ENCODE measurements at regions not wholly inside any gene's neighbourhood (a gene's known extent, or its start where the extent isn't known, plus 50 kb on each side); places are given as distances from the start of the nearest gene placed in this dataset.

GRCh38 chr7:51665045-51665780 lies 348.6 kb upstream of the COBL start:
- Histone ChIP-seq H3K36me3 (no peaks in the 10 kb centered on the region), H3K4me1 (peaks cover 0 to 7% (median 0%) of the 10 kb centered on the region in 4 donors), H3K9me3 (no peaks in the 10 kb centered on the region), H3K27me3 (no peaks in the 10 kb centered on the region), H3K27ac (no peak overlapping the region), H3K4me3 (no peak overlapping the region)
- WGBS, 2 donors, result 81 to 87% methylated on average over 7 of the region's 7 CpGs
- intact Hi-C loops (cut with DNase I), result no loop called here
- DNase-seq, result no peak
- TF ChIP-seq POLR2AphosphoS5 (IDR thresholded peaks at IDR 0.05) (no peak), EP300 (IDR thresholded peaks at IDR 0.05) (no peak), POLR2A (IDR thresholded peaks at IDR 0.05) (no peak), CTCF (IDR thresholded peaks at IDR 0.05) (no peak)

GRCh38 chr7:51660516-51660915 lies 343.9 kb upstream of the COBL start:
- intact Hi-C loops (cut with DNase I), result no loop called here
- H3K27ac ChIP-seq, result no peak overlapping the region
- no peaks in the 10 kb centered on the region for H3K9me3 ChIP-seq
- H3K36me3 ChIP-seq, result no peaks in the 10 kb centered on the region
- TF ChIP-seq CTCF (IDR thresholded peaks at IDR 0.05) (no peak), EP300 (IDR thresholded peaks at IDR 0.05) (no peak), POLR2AphosphoS5 (IDR thresholded peaks at IDR 0.05) (no peak), POLR2A (IDR thresholded peaks at IDR 0.05) (no peak)
- WGBS, 2 donors, result 92 to 95% methylated on average over 7 of the region's 7 CpGs
- no peak overlapping the region for H3K4me3 ChIP-seq
- H3K4me1 ChIP-seq, result no peaks in the 10 kb centered on the region
- DNase-seq, result no peak
- no peaks in the 10 kb centered on the region for H3K27me3 ChIP-seq

GRCh38 chr7:51658684-51659083 lies 342.1 kb upstream of the COBL start:
- DNase-seq, result no peak
- no peaks in the 10 kb centered on the region for H3K27me3 ChIP-seq
- H3K4me1 ChIP-seq, result no peaks in the 10 kb centered on the region
- H3K9me3 ChIP-seq, result no peaks in the 10 kb centered on the region
- H3K27ac ChIP-seq, result no peak overlapping the region
- no peaks in the 10 kb centered on the region for H3K36me3 ChIP-seq
- TF ChIP-seq POLR2AphosphoS5 (IDR thresholded peaks at IDR 0.05) (no peak), CTCF (IDR thresholded peaks at IDR 0.05) (no peak), POLR2A (IDR thresholded peaks at IDR 0.05) (no peak), EP300 (IDR thresholded peaks at IDR 0.05) (no peak)
- no peak overlapping the region for H3K4me3 ChIP-seq
- intact Hi-C loops (cut with DNase I), result no loop called here
- WGBS, 2 donors, result 83 to 97% methylated on average over 6 of the region's 6 CpGs

GRCh38 chr7:51647931-51648351 lies 331.3 kb upstream of the COBL start:
- H3K4me3 ChIP-seq, result no peak overlapping the region
- peak overlapping the region in 1 of 4 donors; percentile 9 for H3K27ac ChIP-seq
- peaks cover 0 to 15% (median 7%) of the 10 kb centered on the region in 4 donors for H3K4me1 ChIP-seq
- WGBS, 2 donors, result 10 to 42% methylated on average over 14 of the region's 14 CpGs
- H3K9me3 ChIP-seq, result no peaks in the 10 kb centered on the region
- peak; percentile 76 for DNase-seq
- H3K27me3 ChIP-seq, result no peaks in the 10 kb centered on the region
- intact Hi-C loops (cut with DNase I), result no loop called here
- TF ChIP-seq POLR2AphosphoS5 (IDR thresholded peaks at IDR 0.05), result no peak
- no peak for TF ChIP-seq EP300 (IDR thresholded peaks at IDR 0.05)
- TF ChIP-seq POLR2A (IDR thresholded peaks at IDR 0.05), result no peak
- TF ChIP-seq CTCF (IDR thresholded peaks at IDR 0.05), result no peak
- H3K36me3 ChIP-seq, result no peaks in the 10 kb centered on the region

- H3K9me3 ChIP-seq, result no peaks in the 10 kb centered on the region
- intact Hi-C loops (cut with DNase I), result no loop called here
- H3K27me3 ChIP-seq, result no peaks in the 10 kb centered on the region
- no peak for DNase-seq
- H3K4me1 ChIP-seq, result peaks cover 0 to 15% (median 7%) of the 10 kb centered on the region in 4 donors
- no peak for TF ChIP-seq EP300 (IDR thresholded peaks at IDR 0.05)
- TF ChIP-seq POLR2A (IDR thresholded peaks at IDR 0.05), result no peak
- TF ChIP-seq CTCF (IDR thresholded peaks at IDR 0.05), result no peak
- TF ChIP-seq POLR2AphosphoS5 (IDR thresholded peaks at IDR 0.05), result no peak
- H3K36me3 ChIP-seq, result no peaks in the 10 kb centered on the region
- H3K27ac ChIP-seq, result peak overlapping the region in 1 of 4 donors; percentile 9
- no peak overlapping the region for H3K4me3 ChIP-seq
- 49 to 55% methylated on average over 5 of the region's 5 CpGs for WGBS, 2 donors
These were observed 330.9 kb upstream of the COBL start for GRCh38 chr7:51647486-51647885.

Measured in sigmoid colon (tissue), 6 donors.